HL-60/S4 treated with retinoic acid at 250 ng/mL for 4 days and 3 days (cell line): ENCODE measurements at regions not wholly inside any gene's neighbourhood (a gene's known extent, or its start where the extent isn't known, plus 50 kb on each side); places are given as distances from the start of the nearest gene placed in this dataset.
"Not testable (repeated sequence)": the region's sequence is repeated elsewhere in the genome, so short reads cannot be mapped to it uniquely, and the experiment has no call there.

ENCODE experiments used
- in situ Hi-C: fragments of 300-500 bp; cut with MboI; formaldehyde crosslinking; loops from 2 replicates; pipeline ENCODE4 v1.7.0; 2022; ENCODE audit warnings: low sequenced_read_pairs

DNA sequence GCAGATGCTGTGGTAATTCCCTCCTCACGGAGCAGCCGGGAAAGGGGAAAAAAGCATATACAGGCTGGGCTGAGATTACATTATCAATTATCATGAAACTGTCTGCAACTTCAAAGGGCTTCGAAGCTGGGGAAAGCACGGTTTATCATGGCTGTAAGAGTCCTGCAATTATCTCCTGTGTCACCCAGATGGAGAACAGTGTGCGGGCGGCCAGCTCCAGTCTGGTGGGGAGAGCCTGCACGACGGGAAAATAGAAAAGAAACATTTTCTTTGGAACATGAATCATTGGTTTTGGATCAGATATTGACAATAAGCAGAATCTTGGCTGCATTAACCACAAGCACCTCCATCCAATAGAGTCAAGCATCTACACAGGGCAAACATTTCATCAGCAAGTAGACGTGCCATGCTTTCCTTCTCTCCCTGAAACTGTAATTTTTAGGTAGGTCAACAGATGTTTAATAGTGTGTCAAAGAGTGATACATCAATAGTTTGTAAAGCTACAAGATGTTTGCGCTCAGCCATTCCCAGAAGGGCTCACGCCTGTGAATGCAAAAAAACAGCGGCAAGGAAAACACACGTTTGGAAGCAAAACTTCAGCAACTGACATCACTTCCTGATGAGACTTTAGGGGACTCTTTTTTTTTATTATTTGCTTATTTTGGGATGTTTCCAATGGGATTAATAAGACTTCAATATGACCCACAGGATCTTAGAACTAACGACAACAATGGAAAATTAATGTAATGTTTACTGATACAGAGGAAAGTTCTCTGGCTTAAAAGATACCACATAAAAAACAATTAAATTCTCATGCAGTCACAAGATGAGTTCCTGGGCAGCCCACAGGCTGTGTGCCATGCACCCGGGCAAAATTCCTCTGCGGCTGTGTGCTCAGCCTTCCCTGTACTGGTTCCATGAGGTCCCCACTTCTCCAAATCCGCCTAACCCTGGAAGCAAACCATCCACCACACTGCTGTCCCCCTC is 111.0 kb upstream of the SALL3 start:
- in situ Hi-C loops, result loop anchor here (25.0 kb wide), 1 partner anchor 769 kb away; no protein-coding TSS in a partner anchor

DNA sequence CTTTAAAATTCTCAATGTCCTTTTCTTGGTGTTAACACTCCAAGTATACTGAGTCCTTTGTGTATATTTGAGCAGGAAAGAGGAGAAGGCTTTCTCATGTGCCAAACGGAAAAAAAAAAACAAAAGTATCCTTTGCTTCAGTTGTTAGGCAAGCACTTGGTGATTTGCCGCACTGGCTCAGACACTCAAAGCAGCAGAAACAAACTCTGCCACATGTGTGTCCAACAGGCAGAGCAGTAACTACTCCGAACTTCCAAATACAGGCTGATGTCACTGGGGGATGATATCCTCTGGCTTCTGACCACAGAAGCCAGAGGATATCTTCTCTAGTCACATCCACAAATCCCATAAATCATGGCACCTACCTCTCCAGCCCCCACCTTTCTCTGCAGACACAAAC is 108.0 kb upstream of the SALL3 start:
- in situ Hi-C loops, result loop anchor here (25.0 kb wide), 1 partner anchor 766 kb away; no protein-coding TSS in a partner anchor

DNA sequence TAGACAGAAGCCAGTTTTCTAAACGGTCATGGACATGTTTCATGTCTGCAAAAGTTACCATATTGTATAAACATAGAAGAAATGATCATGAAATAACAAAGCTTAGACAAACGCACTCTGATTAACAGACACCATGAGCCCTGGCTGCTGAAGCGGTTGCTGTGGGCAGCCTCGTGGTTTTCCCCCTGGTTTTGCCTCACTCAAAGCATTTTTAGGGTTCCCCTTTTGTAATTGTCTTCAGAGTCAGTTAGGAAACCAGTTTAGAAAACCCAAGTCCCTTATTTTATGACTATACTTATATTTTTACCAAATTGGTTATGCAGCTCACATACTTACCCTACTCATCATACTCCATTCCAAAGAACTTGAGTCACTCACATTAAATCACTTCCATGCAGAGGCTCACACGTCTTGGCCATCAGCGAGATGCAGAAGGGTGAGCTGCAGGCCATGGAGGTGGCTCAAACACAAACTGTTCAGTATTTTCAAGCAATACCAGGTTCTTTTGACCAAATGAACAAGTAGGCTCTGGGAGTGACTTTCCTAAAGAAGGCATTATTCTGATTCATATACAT is 105.6 kb upstream of the SALL3 start:
- in situ Hi-C loops, result loop anchor here (25.0 kb wide), 1 partner anchor 763 kb away; no protein-coding TSS in a partner anchor

DNA sequence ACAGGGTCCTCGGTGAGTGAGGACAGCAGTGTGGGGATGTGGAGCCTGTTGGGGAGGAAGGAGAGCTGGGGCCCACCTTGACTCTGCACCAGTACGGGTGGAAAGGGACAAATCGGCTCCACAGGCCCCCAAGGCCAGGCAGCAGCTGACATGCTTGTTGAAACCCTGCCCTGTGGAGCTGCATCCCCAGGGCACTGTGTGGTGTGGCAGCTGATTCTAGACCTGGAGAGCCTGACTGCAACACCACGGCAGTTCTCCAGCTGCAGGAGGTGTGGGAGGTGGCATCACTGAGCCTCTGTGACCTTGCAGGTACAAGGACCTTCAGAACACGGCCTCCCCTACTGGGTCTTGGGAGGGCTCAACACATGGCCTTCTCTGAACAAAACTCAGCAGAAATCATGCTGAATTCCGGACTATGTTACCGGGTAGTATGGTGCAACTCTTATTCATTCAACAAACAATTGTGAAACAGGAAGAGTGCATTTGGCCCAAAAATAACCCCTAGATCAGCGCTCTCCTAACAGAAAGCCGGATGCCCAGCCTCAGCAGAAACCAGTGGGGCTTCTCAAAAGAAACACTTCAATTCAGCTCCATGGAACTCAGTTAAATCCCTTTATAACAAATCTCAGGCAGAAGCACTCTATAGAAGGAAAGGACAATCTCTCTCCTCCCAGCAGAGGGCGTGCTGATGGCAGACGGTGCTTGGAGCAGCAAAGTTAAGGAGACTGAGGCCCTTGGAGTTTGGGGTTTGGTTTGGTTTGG is 104.4 kb upstream of the SALL3 start:
- in situ Hi-C loops, result no loop called here

DNA sequence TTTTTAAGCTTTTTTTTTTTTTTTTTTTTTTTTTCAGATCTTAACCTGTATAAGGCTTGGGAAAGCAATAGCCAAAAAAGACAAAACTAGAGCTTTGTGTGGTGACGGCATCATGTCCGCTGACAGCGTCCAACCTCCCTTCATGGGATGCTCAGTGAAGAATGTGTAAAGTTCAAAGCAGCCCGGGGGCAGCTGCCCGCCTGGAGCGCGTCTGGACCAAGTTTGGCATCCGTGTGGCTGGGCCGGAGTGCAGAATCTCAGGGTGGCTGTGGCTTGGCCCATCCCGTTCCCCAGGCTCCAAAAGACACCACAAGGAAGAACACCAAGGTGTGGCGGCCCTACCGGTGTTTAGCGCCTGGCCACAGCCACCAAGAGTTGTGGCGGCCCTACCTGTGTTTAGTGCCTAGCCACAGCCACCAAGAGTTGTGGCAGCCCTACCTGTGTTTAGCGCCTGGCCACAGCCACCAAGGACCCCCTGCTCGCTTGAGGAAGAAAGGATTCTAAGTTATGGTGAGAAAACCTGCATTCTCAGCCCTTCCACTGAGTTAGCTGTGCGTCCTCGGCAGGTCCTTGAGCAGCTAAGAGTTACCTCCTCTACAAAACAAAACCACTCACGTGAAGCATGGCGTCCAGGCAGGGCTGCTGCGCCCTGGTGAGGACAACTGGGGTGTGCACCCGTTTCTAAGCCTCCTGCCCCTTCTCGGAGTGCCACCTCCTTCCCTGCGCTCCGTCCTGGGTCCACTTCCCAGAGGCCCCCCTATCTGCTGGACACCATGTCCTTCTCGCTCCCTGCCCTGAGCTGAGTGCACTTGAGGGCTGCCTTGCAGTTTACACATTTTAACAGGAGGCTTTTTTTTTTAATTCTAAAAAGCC is 103.6 kb upstream of the SALL3 start:
- in situ Hi-C loops, result no loop called here

DNA sequence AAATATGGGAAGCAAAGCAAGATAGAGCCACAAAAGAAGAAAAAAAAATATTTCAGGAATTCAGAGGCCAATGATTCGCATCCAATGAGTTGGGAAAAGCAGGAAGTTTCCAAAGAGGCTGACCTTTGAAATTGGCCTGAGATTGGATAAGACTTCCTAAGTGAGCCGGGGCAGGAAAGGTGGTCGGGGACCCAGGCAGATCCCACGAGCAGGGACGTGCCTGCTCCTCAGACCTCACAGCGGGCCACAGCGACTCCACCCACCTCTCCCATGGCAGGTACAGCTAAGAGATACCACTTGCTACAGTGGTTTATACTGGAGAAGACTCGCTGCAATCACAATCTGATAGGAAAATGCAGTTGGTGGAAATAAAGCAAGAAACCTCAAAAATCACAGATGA is 102.8 kb upstream of the SALL3 start:
- in situ Hi-C loops, result no loop called here

DNA sequence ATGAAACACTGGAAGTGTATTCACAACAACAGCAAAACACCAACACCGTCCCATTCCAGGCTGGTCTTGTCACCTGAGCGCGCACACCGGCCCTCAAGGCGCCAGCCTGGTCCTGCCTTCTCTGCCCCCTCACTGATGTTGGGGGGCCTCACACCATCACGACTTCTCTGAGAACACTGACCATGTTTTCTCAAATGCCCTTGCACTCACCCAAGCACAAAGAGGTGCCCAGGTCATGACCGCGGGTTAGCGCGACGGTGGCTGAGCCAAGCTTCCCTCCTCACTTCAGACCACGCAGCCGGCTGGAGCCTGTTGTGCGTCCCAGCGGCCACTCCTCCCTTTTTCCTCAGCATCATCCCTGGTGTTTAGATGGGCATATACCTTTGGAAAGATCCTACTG is 101.3 kb upstream of the SALL3 start:
- in situ Hi-C loops, result no loop called here

DNA sequence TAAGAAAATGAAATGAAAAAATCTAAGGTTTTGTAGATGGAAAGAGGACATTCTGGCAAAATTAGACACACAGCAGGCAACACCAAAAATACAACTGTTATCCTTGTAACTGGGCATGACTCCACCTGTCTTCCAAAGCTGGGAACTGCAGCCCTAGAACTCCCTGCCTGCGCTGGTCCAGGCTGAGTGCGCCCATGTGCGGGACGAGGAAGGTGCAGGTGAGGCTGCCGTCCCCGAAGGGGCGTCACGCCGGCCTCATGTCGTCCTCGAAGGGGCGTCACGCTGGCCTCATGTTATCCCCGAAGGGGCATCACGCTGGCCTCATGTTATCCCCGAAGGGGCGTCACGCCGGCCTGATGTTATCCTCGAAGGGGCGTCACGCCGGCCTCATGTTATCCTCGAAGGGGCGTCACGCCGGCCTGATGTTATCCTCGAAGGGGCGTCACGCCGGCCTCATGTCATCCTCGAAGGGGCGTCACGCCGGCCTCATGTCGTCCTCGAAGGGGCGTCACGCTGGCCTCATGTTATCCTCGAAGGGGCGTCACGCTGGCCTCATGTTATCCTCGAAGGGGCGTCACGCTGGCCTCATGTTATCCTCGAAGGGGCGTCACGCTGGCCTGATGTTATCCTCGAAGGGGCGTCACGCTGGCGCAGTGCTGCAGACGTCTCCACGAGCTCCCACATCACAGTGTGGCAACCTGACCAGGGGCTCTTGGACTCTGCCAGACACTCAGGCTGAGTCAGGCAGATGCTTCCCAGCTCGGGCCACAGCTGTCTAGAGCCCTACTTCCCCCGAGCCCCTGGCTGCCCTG is 100.3 kb upstream of the SALL3 start:
- in situ Hi-C loops, result not testable (repeated sequence)

DNA sequence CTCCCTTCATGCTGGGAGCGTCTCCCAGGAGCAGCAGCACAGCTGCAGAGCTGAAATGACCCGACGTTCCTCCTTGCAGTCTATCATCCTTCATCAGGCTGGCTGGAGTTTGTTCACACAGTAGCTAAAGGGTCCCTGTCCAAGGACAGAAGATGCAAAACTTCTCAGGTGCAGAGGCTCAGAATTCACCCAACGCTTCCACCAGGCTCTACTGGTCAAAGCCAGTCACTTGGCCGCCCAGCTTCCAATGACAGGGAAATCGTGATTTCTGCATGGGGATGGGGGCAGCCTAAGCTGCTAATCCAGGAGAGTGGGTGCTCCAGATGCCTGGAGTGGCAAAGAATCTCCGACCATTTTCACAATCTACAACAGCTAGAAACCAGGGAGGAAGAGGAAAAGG is 97.0 kb upstream of the SALL3 start:
- in situ Hi-C loops, result no loop called here

DNA sequence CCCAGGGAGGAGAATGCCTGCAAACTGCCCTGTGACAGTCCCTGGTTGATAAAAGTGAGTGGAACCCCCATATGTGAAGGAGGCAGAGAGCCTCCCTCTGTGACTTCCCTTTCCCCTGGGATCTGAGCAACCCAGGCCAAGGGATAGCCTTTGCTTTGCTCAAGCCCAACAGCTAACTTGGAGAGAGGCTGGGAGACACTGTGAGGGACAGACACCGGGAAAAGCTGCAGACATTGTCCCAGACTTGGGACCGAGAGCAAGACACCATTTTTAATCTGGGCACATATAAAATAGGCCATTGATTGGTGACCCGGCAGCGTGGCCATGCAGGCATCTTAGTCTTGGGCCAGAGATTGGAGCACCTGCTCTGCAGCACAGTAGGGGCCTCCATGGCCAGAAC is 96.1 kb upstream of the SALL3 start:
- in situ Hi-C loops, result no loop called here

DNA sequence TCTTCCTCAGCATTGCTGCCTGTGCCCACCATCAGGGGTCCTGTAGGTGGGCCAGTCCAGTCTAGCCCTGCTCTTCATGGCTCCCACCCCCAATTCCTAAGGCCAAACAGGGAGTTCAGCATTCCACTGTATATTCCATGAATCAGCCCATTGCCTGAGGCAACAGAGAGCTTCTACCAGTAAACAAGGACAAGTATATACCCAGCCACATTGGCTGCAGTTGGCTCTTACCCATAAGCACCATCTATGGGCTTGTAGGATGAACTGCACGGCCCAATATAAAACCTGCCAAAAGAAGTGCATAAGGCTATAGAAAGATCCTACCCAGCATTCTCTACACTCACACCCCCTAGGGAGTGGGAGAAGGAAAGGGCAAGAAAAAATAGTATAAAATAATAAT is 95.1 kb upstream of the SALL3 start:
- in situ Hi-C loops, result no loop called here

DNA sequence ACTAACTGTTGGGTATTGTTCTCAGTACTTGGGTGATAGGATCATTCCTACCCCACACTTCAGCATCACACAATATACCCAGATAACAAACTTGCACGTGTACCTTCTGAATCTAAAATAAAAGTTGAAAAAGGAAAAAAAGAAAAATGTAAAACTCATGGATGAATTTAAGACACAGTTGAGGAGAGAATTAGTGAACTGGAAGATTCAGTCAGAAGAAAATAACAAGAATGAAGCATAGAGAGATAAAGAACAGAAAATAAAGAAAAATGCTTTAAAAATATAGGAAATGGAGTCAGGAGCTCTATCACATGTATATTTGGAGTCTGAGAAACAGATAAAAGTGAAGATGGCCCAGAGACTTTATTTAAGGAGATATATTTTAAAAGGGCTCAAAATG is 90.4 kb upstream of the SALL3 start:
- in situ Hi-C loops, result no loop called here

DNA sequence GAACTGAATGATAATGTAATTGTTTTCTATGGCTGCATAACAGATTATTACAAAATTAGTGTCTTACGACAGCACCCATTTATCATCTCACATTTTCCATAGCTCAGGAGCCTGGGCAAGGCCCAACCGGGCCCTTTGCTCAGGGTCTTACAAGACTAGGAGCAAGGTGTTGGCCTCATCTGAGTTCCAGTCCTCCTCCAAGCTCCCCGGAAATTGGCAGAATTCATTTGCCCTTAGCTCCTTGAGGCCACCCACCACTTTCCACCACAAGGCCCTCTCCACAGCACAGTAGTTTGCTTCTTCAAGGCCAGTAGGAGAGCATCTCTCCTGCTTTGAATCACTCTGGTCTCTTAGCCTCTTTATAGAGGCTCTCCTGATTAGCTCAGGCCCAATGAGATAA is 89.2 kb upstream of the SALL3 start:
- in situ Hi-C loops, result no loop called here

DNA sequence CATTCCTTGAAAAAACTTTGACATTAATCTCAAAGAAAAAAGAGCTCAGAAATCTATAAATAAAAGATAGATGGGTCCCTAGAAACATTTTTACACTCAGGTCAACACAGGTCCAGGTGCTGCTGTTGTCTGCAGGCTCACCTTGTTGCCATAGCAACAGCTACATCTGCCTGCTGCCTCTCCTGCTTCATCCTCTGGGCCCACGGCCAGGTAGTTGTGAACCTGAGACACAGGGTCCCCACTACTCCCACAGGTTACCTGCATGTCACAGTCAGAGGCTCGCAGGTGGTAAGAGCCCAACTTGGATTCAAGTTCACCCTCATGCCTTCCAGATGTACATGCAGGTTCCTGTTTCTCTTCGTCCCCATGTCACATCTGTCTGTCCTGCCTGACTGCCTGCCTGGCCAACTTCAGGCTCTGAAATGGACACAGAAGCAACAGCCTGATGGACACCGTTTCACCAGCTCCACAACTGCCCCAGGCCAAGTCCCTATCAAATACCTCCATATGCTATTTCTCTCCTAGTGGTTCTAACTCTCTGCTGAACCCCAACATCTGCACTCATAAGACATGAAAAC is 88.3 kb upstream of the SALL3 start:
- in situ Hi-C loops, result no loop called here

DNA sequence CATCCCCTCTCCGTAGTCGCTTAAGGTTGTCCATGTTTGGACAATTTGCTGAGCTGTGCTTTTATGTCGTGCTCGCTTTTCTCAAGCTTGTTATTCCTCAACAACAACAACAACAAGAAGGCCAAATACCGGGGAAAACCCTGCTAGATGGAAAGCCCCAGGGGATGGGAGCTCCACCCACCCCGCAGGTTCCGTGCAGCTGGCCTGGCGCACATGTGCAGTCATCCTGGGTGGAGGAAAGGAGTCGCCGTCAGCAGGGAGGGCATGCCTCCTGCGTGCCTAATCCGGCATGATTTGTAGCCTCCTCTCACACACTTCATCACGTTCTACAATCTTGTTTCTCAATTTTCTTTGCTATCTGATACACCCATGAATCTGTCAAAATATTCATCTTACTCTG is 87.4 kb upstream of the SALL3 start:
- in situ Hi-C loops, result no loop called here

DNA sequence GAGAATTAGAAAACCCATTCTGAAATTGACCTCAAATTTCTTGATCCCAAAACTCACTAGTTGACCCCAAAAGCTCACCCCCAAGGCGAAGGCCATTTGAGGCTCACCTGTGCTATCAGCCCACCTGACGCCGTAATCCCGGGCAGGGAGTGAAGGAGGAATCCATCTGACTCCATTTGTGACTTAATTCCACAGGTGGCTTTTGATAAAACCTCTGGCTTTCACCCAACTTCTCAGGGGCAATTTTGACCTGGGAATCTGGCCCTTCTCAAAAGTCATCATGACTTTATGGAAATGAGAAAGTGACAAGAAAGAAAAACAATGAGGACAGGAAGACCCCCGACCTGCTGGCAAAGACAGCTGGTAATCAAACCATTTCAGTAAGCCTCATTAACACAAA is 86.9 kb upstream of the SALL3 start:
- in situ Hi-C loops, result no loop called here

DNA sequence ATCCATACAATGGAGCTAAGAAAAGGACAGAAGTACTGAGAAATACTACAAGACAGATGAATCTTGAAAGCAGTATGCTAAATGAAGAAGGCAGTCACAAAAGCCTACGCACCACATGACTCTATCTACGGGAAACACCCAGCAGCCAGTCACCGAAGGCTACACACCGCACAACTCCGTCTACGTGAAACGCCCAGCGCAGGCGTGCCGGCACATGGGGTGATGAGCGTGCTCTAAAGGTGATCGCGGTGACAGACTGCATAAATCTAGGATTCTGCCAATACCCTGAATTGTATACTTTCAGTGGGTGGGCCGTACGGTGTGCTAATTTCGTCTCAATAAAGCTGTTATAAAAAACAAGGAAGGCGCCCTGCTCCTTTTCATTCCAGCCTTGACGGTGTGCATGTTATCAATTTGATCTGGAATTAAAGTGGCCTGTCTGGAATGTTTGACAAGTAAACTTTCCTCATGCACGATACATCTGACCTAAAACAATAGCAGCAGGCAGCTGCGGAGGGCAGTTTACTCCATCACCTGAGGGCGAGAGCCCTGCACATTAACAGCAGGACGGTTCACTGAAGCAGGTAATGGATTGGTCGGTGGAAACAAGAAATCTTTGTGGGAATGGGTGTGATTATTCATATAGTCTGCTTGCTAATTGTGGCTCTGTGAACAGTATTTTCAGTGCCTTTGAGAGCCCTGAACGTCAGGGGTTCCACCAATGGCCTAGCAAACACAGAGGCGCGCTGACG is 86.2 kb upstream of the SALL3 start:
- in situ Hi-C loops, result no loop called here

DNA sequence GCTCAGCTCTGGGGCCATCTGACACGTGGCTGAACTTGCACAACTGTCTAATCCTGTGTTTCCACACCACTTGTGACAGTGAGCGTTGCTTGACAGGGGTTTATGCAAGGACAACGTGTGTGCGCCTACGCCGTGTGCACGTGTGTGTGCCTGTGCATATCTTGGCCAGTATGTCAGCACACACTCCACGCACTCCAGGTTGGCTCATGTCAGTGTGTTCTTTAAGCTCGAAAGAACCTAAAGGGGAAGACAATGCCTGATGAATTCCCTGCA is 85.6 kb upstream of the SALL3 start:
- in situ Hi-C loops, result no loop called here
